HEK293 (cell line): ENCODE measurements at regions not wholly inside any gene's neighbourhood (a gene's known extent, or its start where the extent isn't known, plus 50 kb on each side); places are given as distances from the start of the nearest gene placed in this dataset.

Source experiments
- CTCF ChIA-PET: fragments of 350-600 bp; formaldehyde crosslinking; extraction: SDS; loops from one replicate; lab custom pipeline; 2021; ENCODE audit warnings: antibody characterized with exemption; lab: Yijun Ruan, JAX
- POLR2A ChIA-PET: fragments of 300-600 bp; formaldehyde crosslinking; extraction: SDS; loops from one replicate; lab custom pipeline; 2020; ENCODE audit warnings: antibody characterized with exemption, inconsistent platforms; lab: Yijun Ruan, JAX
- H3K27ac ChIP-seq: fragments of 200-500 bp; sonication (Bioruptor generic); 2 replicates; pipeline ENCODE4 v1.5.1; 2014; ENCODE audit warnings: low read depth, low read length, control low read depth, inconsistent platforms; ENCODE audit errors: extremely low read depth
- H3K36me3 ChIP-seq, 2 experiments: fragments of 200-500 bp in 1 of 2; sonication (Bioruptor generic) in 1 of 2; 1 replicate in 1 of 2; 2 replicates in 1 of 2; pipeline ENCODE4 v1.5.1; 2014 to 2017; ENCODE audit warnings: inconsistent platforms in 2 of 2, low read length in 2 of 2; ENCODE audit not compliant: control insufficient read depth in 2 of 2, insufficient read depth in 1 of 2
- H3K4me1 ChIP-seq: fragments of 200-500 bp; sonication (Bioruptor generic); 2 replicates; pipeline ENCODE4 v1.5.1; 2014; ENCODE audit warnings: mild to moderate bottlenecking, low read length, inconsistent platforms; ENCODE audit not compliant: control insufficient read depth, insufficient read depth
- H3K4me3 ChIP-seq: 2 replicates; pipeline ENCODE4 v1.5.1; 2011; ENCODE audit warnings: low read depth, mild to moderate bottlenecking, control low read depth, low read length, moderate library complexity
- H3K9me3 ChIP-seq: fragments of 200-500 bp; sonication (Bioruptor generic); 2 replicates; pipeline ENCODE4 v1.5.1; 2014; ENCODE audit warnings: low read depth, low read length, inconsistent platforms; ENCODE audit not compliant: control insufficient read depth, insufficient read depth
- KLF16 ChIP-seq: fragments of 450-650 bp; formaldehyde crosslinking; IDR thresholded peaks from 2 replicates; pipeline ENCODE4 v1.5.1; 2017; ENCODE audit warnings: missing biosample characterization, missing genetic modification characterization
- KLF7 ChIP-seq: fragments of 450-650 bp; formaldehyde crosslinking; IDR thresholded peaks from 2 replicates; pipeline ENCODE4 v1.5.1; 2016; ENCODE audit warnings: missing biosample characterization, missing genetic modification characterization, borderline replicate concordance
- MZF1 ChIP-seq: fragments of 450-650 bp; formaldehyde crosslinking; IDR thresholded peaks from 2 replicates; pipeline ENCODE4 v1.5.1; 2017; ENCODE audit warnings: missing biosample characterization, missing genetic modification characterization, borderline replicate concordance
- SP3 ChIP-seq: fragments of 450-650 bp; formaldehyde crosslinking; IDR thresholded peaks from 2 replicates; pipeline ENCODE4 v1.5.1; 2016; ENCODE audit warnings: missing biosample characterization, missing genetic modification characterization
- SP7 ChIP-seq: fragments of 450-650 bp; formaldehyde crosslinking; IDR thresholded peaks from 2 replicates; pipeline ENCODE4 v1.5.1; 2016; ENCODE audit warnings: missing biosample characterization, missing genetic modification characterization
- WT1 ChIP-seq: fragments of 450-650 bp; formaldehyde crosslinking; IDR thresholded peaks from 2 replicates; pipeline ENCODE4 v1.5.1; 2016; ENCODE audit warnings: missing biosample characterization, missing genetic modification characterization
- ZBTB8A ChIP-seq: fragments of 450-650 bp; formaldehyde crosslinking; IDR thresholded peaks from 2 replicates; pipeline ENCODE4 v1.5.1; 2016; ENCODE audit warnings: missing biosample characterization, missing genetic modification characterization
- ZEB2 ChIP-seq: fragments of 450-650 bp; formaldehyde crosslinking; IDR thresholded peaks from 2 replicates; pipeline ENCODE4 v1.5.1; 2016; ENCODE audit warnings: missing biosample characterization, missing genetic modification characterization
- ZFP41 ChIP-seq: fragments of 450-650 bp; formaldehyde crosslinking; IDR thresholded peaks from 2 replicates; pipeline ENCODE4 v1.5.1; 2016; ENCODE audit warnings: missing biosample characterization, missing genetic modification characterization, borderline replicate concordance
- ZIC2 ChIP-seq: fragments of 450-650 bp; formaldehyde crosslinking; IDR thresholded peaks from 2 replicates; pipeline ENCODE4 v1.5.1; 2016; ENCODE audit warnings: missing biosample characterization, missing genetic modification characterization
- ZNF132 ChIP-seq: fragments of 450-650 bp; formaldehyde crosslinking; IDR thresholded peaks from 2 replicates; pipeline ENCODE4 v1.5.1; 2017; ENCODE audit warnings: missing biosample characterization, missing genetic modification characterization, borderline replicate concordance
- ZNF146 ChIP-seq: fragments of 450-650 bp; formaldehyde crosslinking; IDR thresholded peaks from 2 replicates; pipeline ENCODE4 v1.5.1; 2016; ENCODE audit warnings: missing biosample characterization, missing genetic modification characterization
- ZNF335 ChIP-seq: fragments of 450-650 bp; formaldehyde crosslinking; conservative IDR thresholded peaks from 2 replicates; pipeline ENCODE4 v1.5.1; 2016; ENCODE audit warnings: missing biosample characterization, missing genetic modification characterization
- ZNF426 ChIP-seq: fragments of 450-650 bp; formaldehyde crosslinking; IDR thresholded peaks from 2 replicates; pipeline ENCODE4 v1.5.1; 2017; ENCODE audit warnings: missing biosample characterization, missing genetic modification characterization, mild to moderate bottlenecking, inconsistent platforms, moderate library complexity
- ZNF501 ChIP-seq: fragments of 450-650 bp; formaldehyde crosslinking; IDR thresholded peaks from 2 replicates; pipeline ENCODE4 v1.5.1; 2016; ENCODE audit warnings: missing biosample characterization, missing genetic modification characterization
- ZNF600 ChIP-seq: fragments of 450-650 bp; formaldehyde crosslinking; IDR thresholded peaks from 2 replicates; pipeline ENCODE4 v1.5.1; 2016; ENCODE audit warnings: missing biosample characterization, missing genetic modification characterization
- ZNF610 ChIP-seq: fragments of 450-650 bp; formaldehyde crosslinking; IDR thresholded peaks from 2 replicates; pipeline ENCODE4 v1.5.1; 2016; ENCODE audit warnings: missing biosample characterization, missing genetic modification characterization, borderline replicate concordance
- ZNF621 ChIP-seq: fragments of 450-650 bp; formaldehyde crosslinking; IDR thresholded peaks from 2 replicates; pipeline ENCODE4 v1.5.1; 2017; ENCODE audit warnings: missing biosample characterization, missing genetic modification characterization
- ZNF623 ChIP-seq: fragments of 450-650 bp; formaldehyde crosslinking; IDR thresholded peaks from 2 replicates; pipeline ENCODE4 v1.5.1; 2016; ENCODE audit warnings: missing biosample characterization, missing genetic modification characterization
- TF ChIP-seq, protein P1 (sequence below): fragments of 450-650 bp; formaldehyde crosslinking; IDR thresholded peaks from 2 replicates; pipeline ENCODE4 v1.5.1; 2016; ENCODE audit warnings: missing biosample characterization, missing genetic modification characterization
- TF ChIP-seq, protein P2 (sequence below): fragments of 450-650 bp; formaldehyde crosslinking; IDR thresholded peaks from 2 replicates; pipeline ENCODE4 v1.5.1; 2016; ENCODE audit warnings: missing biosample characterization, missing genetic modification characterization
- TF ChIP-seq, protein P3 (sequence below): fragments of 450-650 bp; IDR thresholded peaks from 2 replicates; pipeline ENCODE4 v1.5.1; 2018; ENCODE audit warnings: missing biosample characterization, missing genetic modification characterization
- TF ChIP-seq, protein P4 (sequence below): fragments of 450-650 bp; formaldehyde crosslinking; IDR thresholded peaks from 2 replicates; pipeline ENCODE4 v1.5.1; 2016; ENCODE audit warnings: missing biosample characterization, missing genetic modification characterization

DNA sequence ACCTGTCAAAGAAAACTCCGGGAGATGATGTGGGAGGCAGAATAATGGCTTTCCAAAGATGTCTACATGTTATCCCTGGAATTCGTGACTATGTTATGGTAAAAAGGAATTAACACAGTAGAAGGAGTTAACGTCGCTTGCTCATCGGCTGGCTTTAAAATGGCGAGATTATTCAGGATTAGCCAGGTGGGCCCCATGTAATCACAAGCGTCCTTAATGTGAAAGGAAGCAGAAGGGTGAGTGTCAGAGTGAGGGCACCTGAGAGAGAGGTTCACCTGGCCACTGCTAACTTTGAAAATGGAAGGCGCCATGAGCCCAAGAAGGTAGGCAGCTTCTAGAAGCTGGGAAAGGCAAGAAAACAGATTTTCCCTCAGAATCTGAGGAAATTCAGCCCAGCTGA, 557.2 kb downstream of the EPHB1 start (continued):
- no peak for TF ChIP-seq ZEB2

DNA sequence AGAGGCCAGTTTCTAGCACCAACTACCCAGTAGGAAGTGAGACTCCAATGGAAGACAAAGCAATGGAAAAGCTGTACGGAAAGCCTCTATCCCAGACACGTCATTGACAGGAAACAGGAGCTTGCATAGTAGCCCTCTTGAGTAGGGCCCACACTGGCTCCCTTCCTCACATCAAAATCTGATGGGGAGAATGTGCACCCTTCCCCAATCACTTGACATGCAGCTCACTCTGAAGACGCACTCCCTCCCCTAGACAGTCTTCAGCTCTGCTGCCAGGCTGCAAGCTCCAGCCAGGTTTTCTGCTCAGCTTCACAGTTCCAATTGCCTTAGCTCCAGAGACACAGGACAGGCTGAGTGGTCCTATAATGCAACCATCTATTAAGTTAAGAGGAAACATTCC, 567.8 kb downstream of the EPHB1 start:
- no peak overlapping the region for H3K27ac ChIP-seq
- CTCF ChIA-PET = no interaction called here
- no peaks in the 10 kb centered on the region for H3K4me1 ChIP-seq
- no peak overlapping the region for H3K4me3 ChIP-seq
- no peaks in the 10 kb centered on the region for H3K36me3 ChIP-seq
- POLR2A ChIA-PET = no interaction called here
- no peaks in the 10 kb centered on the region for H3K9me3 ChIP-seq
- TF ChIP-seq ZIC2 (no peak), ZNF501 (no peak), ZNF621 (no peak), ZNF600 (tag by site-specific recombination) (no peak), KLF7 (tag by site-specific recombination) (no peak), ZFP41 (tag by site-specific recombination) (no peak), ZNF623 (tag by site-specific recombination) (no peak), ZNF610 (tag by site-specific recombination) (no peak), ZNF335 (no peak), MZF1 (tag by site-specific recombination) (no peak)
- TF ChIP-seq, protein P1, sequence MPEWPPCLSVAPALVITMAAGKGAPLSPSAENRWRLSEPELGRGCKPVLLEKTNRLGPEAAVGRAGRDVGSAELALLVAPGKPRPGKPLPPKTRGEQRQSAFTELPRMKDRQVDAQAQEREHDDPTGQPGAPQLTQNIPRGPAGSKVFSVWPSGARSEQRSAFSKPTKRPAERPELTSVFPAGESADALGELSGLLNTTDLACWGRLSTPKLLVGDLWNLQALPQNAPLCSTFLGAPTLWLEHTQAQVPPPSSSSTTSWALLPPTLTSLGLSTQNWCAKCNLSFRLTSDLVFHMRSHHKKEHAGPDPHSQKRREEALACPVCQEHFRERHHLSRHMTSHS (tag by site-specific recombination) = no peak
- TF ChIP-seq, protein P2, sequence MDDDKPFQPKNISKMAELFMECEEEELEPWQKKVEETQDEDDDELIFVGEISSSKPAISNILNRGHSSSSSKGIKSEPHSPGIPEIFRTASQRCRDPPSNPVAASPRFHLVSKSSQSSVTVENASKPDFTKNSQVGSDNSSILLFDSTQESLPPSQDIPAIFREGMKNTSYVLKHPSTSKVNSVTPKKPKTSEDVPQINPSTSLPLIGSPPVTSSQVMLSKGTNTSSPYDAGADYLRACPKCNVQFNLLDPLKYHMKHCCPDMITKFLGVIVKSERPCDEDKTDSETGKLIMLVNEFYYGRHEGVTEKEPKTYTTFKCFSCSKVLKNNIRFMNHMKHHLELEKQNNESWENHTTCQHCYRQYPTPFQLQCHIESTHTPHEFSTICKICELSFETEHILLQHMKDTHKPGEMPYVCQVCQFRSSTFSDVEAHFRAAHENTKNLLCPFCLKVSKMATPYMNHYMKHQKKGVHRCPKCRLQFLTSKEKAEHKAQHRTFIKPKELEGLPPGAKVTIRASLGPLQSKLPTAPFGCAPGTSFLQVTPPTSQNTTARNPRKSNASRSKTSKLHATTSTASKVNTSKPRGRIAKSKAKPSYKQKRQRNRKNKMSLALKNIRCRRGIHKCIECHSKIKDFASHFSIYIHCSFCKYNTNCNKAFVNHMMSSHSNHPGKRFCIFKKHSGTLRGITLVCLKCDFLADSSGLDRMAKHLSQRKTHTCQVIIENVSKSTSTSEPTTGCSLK (tag by site-specific recombination) = no peak
- TF ChIP-seq, protein P3, sequence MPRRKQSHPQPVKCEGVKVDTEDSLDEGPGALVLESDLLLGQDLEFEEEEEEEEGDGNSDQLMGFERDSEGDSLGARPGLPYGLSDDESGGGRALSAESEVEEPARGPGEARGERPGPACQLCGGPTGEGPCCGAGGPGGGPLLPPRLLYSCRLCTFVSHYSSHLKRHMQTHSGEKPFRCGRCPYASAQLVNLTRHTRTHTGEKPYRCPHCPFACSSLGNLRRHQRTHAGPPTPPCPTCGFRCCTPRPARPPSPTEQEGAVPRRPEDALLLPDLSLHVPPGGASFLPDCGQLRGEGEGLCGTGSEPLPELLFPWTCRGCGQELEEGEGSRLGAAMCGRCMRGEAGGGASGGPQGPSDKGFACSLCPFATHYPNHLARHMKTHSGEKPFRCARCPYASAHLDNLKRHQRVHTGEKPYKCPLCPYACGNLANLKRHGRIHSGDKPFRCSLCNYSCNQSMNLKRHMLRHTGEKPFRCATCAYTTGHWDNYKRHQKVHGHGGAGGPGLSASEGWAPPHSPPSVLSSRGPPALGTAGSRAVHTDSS (tag by site-specific recombination) = no peak

DNA sequence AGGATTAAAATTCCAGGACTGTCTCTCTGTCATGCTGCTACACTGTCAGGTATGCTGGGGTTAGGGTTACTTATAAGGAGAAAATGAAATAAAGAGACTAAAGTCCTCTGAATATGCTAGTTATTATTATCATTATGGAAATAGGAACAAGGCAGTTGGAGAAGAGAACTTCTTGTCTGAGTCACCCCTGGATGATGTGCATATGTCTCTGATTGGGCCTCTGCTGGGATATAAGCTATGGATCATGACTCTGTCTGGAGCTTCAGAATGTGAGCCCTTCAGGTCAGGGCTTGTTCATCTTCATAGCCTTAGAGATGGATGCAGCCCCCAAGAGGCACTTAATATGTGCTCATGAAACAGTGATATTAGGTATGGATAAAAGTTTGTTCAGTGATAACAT, 569.6 kb downstream of the EPHB1 start:
- ChIA-PET POLR2A (no interaction called here), CTCF (no interaction called here)
- no peaks in the 10 kb centered on the region for H3K9me3 ChIP-seq
- no peaks in the 10 kb centered on the region for H3K4me1 ChIP-seq
- no peak overlapping the region for H3K4me3 ChIP-seq
- no peak overlapping the region for H3K27ac ChIP-seq
- TF ChIP-seq ZNF146 (tag by site-specific recombination) (no peak), ZNF132 (tag by site-specific recombination) (no peak), ZNF426 (tag by site-specific recombination) (no peak), KLF16 (tag by site-specific recombination) (no peak), SP3 (tag by site-specific recombination) (no peak), WT1 (tag by site-specific recombination) (no peak), SP7 (tag by site-specific recombination) (no peak), ZBTB8A (tag by site-specific recombination) (no peak)
- TF ChIP-seq, protein P3 (tag by site-specific recombination) = no peak
- TF ChIP-seq, protein P4, sequence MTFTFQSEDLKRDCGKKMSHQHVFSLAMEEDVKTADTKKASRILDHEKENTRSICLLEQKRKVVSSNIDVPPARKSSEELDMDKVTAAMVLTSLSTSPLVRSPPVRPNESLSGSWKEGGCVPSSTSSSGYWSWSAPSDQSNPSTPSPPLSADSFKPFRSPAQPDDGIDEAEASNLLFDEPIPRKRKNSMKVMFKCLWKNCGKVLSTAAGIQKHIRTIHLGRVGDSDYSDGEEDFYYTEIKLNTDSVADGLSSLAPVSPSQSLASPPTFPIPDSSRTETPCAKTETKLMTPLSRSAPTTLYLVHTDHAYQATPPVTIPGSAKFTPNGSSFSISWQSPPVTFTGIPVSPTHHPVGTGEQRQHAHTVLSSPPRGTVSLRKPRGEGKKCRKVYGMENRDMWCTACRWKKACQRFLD = no peak
- H3K36me3 ChIP-seq = no peaks in the 10 kb centered on the region
